ENCODE measurements at regions not wholly inside any gene's neighbourhood (a gene's known extent, or its start where the extent isn't known, plus 50 kb on each side); places are given as distances from the start of the nearest gene placed in this dataset.

DNA sequence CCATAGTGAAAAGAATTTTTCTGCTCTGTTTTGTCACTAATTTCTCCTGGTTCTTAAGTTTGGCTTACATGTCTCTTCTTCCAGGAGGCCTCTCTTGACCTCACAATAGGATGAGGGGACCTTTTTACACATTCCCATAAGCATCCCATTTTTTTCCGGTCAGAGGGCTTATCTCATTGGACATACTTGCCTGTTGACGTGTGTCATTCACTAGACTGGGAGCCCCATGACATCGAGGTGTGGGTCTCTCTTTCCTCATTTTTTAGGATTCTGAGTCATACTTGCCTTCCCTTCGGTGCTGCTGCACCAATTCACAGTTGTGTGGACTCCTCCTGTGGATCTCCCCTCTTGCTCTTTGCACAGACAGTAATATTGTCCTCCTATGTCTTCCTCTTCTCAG lies 601.8 kb downstream of the GATA3 start:
- TF ChIP-seq CTCF (IDR thresholded peaks at IDR 0.05; ENCODE audit: low read depth, low read length): no peak
- H3K27me3 ChIP-seq: no peaks in the 10 kb centered on the region
- H3K9me3 ChIP-seq (ENCODE audit: low read depth): no peaks in the 10 kb centered on the region
- H3K4me1 ChIP-seq (ENCODE audit: low read depth): no peaks in the 10 kb centered on the region
- H3K36me3 ChIP-seq: no peaks in the 10 kb centered on the region
- no peak overlapping the region for H3K27ac ChIP-seq
- H3K4me3 ChIP-seq: no peak overlapping the region
- DNase-seq (ENCODE audit: low read depth in 1 of 2, low spot score in 1 of 2): no peak

DNA sequence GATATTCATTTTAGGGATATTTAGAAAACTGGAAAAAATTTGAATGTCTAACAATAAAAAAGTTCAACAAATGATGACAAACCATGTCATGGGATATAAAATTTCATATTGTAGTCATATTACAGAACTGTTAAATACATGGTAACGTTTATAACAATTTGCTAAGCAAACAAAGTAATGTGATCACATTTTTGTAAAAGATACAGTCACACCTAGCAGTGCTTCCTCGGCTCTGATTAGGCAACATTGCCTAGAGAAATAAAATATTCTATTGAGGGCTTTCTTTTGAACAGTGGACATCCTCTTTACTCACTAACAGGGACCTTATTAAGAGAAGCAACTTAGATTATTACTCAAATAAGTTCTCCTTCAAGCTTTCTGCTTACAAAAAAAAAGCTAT lies 605.5 kb downstream of the GATA3 start:
- H3K4me3 ChIP-seq: no peak overlapping the region
- no peak for TF ChIP-seq CTCF (IDR thresholded peaks at IDR 0.05; ENCODE audit: low read depth, low read length)
- no peaks in the 10 kb centered on the region for H3K27me3 ChIP-seq
- no peaks in the 10 kb centered on the region for H3K9me3 ChIP-seq (ENCODE audit: low read depth)
- no peak overlapping the region for H3K27ac ChIP-seq
- DNase-seq (ENCODE audit: low read depth in 1 of 2, low spot score in 1 of 2): no peak
- H3K4me1 ChIP-seq (ENCODE audit: low read depth): no peaks in the 10 kb centered on the region
- H3K36me3 ChIP-seq: no peaks in the 10 kb centered on the region

DNA sequence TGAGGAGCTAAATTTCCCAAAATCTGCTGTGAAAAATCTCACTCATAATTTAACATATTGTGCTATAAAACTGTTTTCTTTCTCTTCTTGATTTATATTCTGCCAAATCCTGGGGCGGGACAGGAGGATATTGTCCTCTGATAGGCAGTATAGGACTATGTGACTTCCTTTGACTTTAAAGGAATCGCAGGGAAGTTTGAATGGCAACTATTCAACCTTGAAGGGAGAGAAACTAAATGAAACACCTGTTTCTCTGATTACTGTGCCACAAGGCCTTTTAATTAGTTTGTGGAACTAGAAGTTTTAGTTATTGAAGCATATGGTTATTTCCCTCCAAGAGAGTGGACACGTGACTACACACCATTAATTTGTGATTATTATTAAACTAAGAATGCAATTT lies 607.4 kb downstream of the GATA3 start:
- no peak for DNase-seq (ENCODE audit: low read depth in 1 of 2, low spot score in 1 of 2)
- Histone ChIP-seq H3K36me3 (no peaks in the 10 kb centered on the region), H3K4me1 (ENCODE audit: low read depth) (no peaks in the 10 kb centered on the region), H3K27me3 (no peaks in the 10 kb centered on the region), H3K27ac (no peak overlapping the region), H3K4me3 (no peak overlapping the region), H3K9me3 (ENCODE audit: low read depth) (no peaks in the 10 kb centered on the region)
- no peak for TF ChIP-seq CTCF (IDR thresholded peaks at IDR 0.05; ENCODE audit: low read depth, low read length)

DNA sequence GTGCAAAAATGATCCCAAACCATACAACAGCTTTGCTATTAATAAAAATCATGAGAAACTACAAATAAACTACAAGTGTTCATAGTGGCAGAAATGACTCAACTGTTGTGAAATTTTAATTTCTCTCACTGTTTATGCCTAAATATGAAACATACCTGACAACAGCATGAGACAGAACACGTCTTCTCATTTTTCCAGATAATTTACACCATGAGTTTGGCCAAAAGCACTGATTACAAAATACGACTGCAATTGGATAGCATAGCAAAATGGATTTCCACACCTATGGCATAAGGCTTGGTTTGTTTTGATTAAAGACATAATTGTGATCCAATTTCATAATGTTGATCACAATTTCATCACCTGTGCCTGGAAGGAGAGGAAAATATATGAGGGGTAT lies 608.6 kb downstream of the GATA3 start:
- no peaks in the 10 kb centered on the region for H3K36me3 ChIP-seq
- no peaks in the 10 kb centered on the region for H3K4me1 ChIP-seq (ENCODE audit: low read depth)
- no peaks in the 10 kb centered on the region for H3K27me3 ChIP-seq
- H3K27ac ChIP-seq: no peak overlapping the region
- no peaks in the 10 kb centered on the region for H3K9me3 ChIP-seq (ENCODE audit: low read depth)
- TF ChIP-seq CTCF (IDR thresholded peaks at IDR 0.05; ENCODE audit: low read depth, low read length): no peak
- DNase-seq (ENCODE audit: low read depth in 1 of 2, low spot score in 1 of 2): no peak
- H3K4me3 ChIP-seq: no peak overlapping the region

DNA sequence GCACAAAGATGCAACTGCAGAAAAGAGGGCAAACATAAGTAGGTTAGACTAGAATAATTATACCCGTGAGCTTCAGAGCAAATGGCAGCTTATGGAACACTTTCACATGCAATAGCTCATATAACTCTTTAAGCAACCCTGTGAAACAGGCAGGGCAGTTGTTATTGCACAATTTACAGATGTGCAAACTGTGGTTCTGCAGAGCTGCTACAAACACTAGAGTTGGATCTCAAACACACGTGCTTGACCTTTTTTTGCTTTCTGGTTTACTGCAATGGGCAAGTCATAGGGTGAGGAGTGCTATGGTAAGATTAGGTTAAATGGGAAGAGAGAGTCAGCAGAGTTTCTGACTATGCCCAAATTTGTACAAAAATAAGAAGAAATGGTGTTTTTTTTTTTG lies 610.8 kb downstream of the GATA3 start:
- Histone ChIP-seq H3K27me3 (no peaks in the 10 kb centered on the region), H3K9me3 (ENCODE audit: low read depth) (no peaks in the 10 kb centered on the region), H3K4me1 (ENCODE audit: low read depth) (no peaks in the 10 kb centered on the region), H3K4me3 (no peak overlapping the region), H3K27ac (no peak overlapping the region), H3K36me3 (no peaks in the 10 kb centered on the region)
- no peak for TF ChIP-seq CTCF (IDR thresholded peaks at IDR 0.05; ENCODE audit: low read depth, low read length)
- DNase-seq (ENCODE audit: low read depth in 1 of 2, low spot score in 1 of 2): no peak

DNA sequence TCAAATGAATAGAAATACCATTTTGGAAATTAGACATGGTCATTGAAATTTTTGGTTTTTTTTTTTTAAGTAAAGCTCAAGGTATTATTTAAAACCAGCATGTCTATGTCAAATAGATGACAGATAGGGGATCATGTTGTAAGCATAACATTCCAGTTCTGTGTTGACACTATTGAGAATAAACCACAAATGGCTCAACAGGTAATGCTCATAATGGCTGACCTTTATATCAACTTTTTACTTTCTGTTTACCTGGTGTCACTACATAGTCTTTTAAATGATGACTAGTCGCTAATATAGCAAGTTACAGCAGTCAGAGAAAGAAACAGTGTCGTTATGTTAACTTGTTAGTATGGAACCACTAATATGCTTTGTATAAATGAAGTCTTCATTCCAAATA lies 616.0 kb downstream of the GATA3 start:
- H3K27me3 ChIP-seq: no peaks in the 10 kb centered on the region
- no peak overlapping the region for H3K27ac ChIP-seq
- H3K4me3 ChIP-seq: no peak overlapping the region
- no peak for TF ChIP-seq CTCF (IDR thresholded peaks at IDR 0.05; ENCODE audit: low read depth, low read length)
- H3K36me3 ChIP-seq: no peaks in the 10 kb centered on the region
- H3K9me3 ChIP-seq (ENCODE audit: low read depth): no peaks in the 10 kb centered on the region
- H3K4me1 ChIP-seq (ENCODE audit: low read depth): no peaks in the 10 kb centered on the region
- DNase-seq (ENCODE audit: low read depth in 1 of 2, low spot score in 1 of 2): no peak
